K562 (cell line): ENCODE measurements at regions not wholly inside any gene's neighbourhood (a gene's known extent, or its start where the extent isn't known, plus 50 kb on each side); places are given as distances from the start of the nearest gene placed in this dataset.

Source experiments
- CSDE1 ChIP-seq, 2 experiments: fragments of 450-650 bp; IDR thresholded peaks; 2 replicates each; pipeline ENCODE4 v1.6.1; 2016; ENCODE audit warnings: mild to moderate bottlenecking in 1 of 2
- EP300 ChIP-seq: IDR thresholded peaks from 2 replicates; pipeline ENCODE4 v1.6.1; 2012; ENCODE audit warnings: low read length, improper control_type of control experiment
- POLR2G ChIP-seq: fragments of 200-400 bp; formaldehyde crosslinking; IDR thresholded peaks from 2 replicates; pipeline ENCODE4 v1.6.1; 2017; ENCODE audit warnings: low read depth, mild to moderate bottlenecking, antibody characterized with exemption, low read length, moderate library complexity
- TF ChIP-seq, protein P1 (sequence below): IDR thresholded peaks from 2 replicates; pipeline ENCODE4 v1.6.1; 2016; ENCODE audit warnings: missing genetic modification characterization, missing compliant biosample characterization

- TF ChIP-seq EP300 (no peak), POLR2G (no peak), CSDE1 (IDR thresholded peaks at IDR 0.05) (no peak)
- TF ChIP-seq, protein P1, sequence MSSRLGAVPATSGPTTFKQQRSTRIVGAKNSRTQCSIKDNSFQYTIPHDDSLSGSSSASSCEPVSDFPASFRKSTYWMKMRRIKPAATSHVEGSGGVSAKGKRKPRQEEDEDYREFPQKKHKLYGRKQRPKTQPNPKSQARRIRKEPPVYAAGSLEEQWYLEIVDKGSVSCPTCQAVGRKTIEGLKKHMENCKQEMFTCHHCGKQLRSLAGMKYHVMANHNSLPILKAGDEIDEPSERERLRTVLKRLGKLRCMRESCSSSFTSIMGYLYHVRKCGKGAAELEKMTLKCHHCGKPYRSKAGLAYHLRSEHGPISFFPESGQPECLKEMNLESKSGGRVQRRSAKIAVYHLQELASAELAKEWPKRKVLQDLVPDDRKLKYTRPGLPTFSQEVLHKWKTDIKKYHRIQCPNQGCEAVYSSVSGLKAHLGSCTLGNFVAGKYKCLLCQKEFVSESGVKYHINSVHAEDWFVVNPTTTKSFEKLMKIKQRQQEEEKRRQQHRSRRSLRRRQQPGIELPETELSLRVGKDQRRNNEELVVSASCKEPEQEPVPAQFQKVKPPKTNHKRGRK = no peak
Measured at GRCh38 chr4:178632415-178632814, 1190.2 kb upstream of the AGA start.
